GM12878 (cell line): ENCODE measurements at regions not wholly inside any gene's neighbourhood (a gene's known extent, or its start where the extent isn't known, plus 50 kb on each side); places are given as distances from the start of the nearest gene placed in this dataset.

Source experiments
- NFXL1 ChIP-seq: fragments of 450-650 bp; IDR thresholded peaks from 2 replicates; pipeline ENCODE4 v1.6.1; 2017; ENCODE audit warnings: antibody characterized with exemption, mild to moderate bottlenecking, borderline replicate concordance
- POLR2AphosphoS2 ChIP-seq: IDR thresholded peaks from 2 replicates; pipeline ENCODE4 v1.6.1; 2011; ENCODE audit warnings: low read depth, mild to moderate bottlenecking, low read length, improper control_type of control experiment, moderate library complexity
- POLR2AphosphoS5 ChIP-seq: IDR thresholded peaks from 2 replicates; pipeline ENCODE4 v1.6.1; 2011; ENCODE audit warnings: mild to moderate bottlenecking, low read length, inconsistent platforms
- SIN3A ChIP-seq: IDR thresholded peaks from 2 replicates; pipeline ENCODE4 v1.6.1; 2012; ENCODE audit warnings: low read depth, low read length, improper control_type of control experiment
- ZNF384 ChIP-seq: IDR thresholded peaks from 2 replicates; pipeline ENCODE4 v1.6.1; 2012; ENCODE audit warnings: low read depth, mild to moderate bottlenecking, low read length, improper control_type of control experiment, borderline replicate concordance
- TF ChIP-seq, protein P1 (sequence below), 3 experiments: IDR thresholded peaks in 2 of 3; conservative IDR thresholded peaks in 1 of 3; 2 replicates each; pipeline ENCODE4 v1.5.1; 2011; ENCODE audit warnings: low read depth in 3 of 3, low read length in 3 of 3, mild to moderate bottlenecking in 3 of 3, control low read depth in 2 of 3, moderate library complexity in 2 of 3, inconsistent platforms in 1 of 3, mixed read lengths in 1 of 3; ENCODE audit not compliant: control insufficient read depth in 2 of 3, insufficient read depth in 1 of 3; ENCODE audit errors: extremely low read depth in 1 of 3

- TF ChIP-seq NFXL1, result no peak
- no peak for TF ChIP-seq POLR2AphosphoS2
- no peak for TF ChIP-seq POLR2AphosphoS5
- no peak for TF ChIP-seq SIN3A
- TF ChIP-seq, protein P1, sequence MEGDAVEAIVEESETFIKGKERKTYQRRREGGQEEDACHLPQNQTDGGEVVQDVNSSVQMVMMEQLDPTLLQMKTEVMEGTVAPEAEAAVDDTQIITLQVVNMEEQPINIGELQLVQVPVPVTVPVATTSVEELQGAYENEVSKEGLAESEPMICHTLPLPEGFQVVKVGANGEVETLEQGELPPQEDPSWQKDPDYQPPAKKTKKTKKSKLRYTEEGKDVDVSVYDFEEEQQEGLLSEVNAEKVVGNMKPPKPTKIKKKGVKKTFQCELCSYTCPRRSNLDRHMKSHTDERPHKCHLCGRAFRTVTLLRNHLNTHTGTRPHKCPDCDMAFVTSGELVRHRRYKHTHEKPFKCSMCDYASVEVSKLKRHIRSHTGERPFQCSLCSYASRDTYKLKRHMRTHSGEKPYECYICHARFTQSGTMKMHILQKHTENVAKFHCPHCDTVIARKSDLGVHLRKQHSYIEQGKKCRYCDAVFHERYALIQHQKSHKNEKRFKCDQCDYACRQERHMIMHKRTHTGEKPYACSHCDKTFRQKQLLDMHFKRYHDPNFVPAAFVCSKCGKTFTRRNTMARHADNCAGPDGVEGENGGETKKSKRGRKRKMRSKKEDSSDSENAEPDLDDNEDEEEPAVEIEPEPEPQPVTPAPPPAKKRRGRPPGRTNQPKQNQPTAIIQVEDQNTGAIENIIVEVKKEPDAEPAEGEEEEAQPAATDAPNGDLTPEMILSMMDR (IDR thresholded peaks at IDR 0.05 in 2 of 3, conservative IDR thresholded peaks at IDR 0.05 in 1 of 3; ENCODE audit: control insufficient read depth in 2 of 3, extremely low read depth in 1 of 3, insufficient read depth in 1 of 3, low read depth in 3 of 3, low read length in 3 of 3), result no peak
- TF ChIP-seq ZNF384, result no peak
Measured at GRCh38 chr6:135601857-135602256, 104.3 kb upstream of the AHI1 start.
